ENCODE measurements at regions not wholly inside any gene's neighbourhood (a gene's known extent, or its start where the extent isn't known, plus 50 kb on each side); places are given as distances from the start of the nearest gene placed in this dataset.

GRCh38 chr16:6961704-6962103, 370.9 kb upstream of the RBFOX1 start:
- Mint-ChIP-seq H3K4me1 (no peaks in the 10 kb centered on the region), H3K27ac (no peak overlapping the region), H3K4me3 (no peak overlapping the region), H3K27me3 (no peaks in the 10 kb centered on the region), H3K9me3 (peaks cover 0 to 33% of the 10 kb centered on the region in 2 donors)
- ATAC-seq (no peak), DNase-seq (no peak)

- Mint-ChIP-seq H3K27ac (no peak overlapping the region), H3K9me3 (peaks cover 0 to 12% of the 10 kb centered on the region in 2 donors)
- no peak for ATAC-seq
Measured at GRCh38 chr16:6958184-6958583, 374.5 kb upstream of the RBFOX1 start.

GRCh38 chr16:6957681-6958080, 375.0 kb upstream of the RBFOX1 start:
- H3K27ac Mint-ChIP-seq, result no peak overlapping the region
- H3K27me3 Mint-ChIP-seq, result no peaks in the 10 kb centered on the region
- H3K4me1 Mint-ChIP-seq, result no peaks in the 10 kb centered on the region
- H3K4me3 Mint-ChIP-seq, result no peak overlapping the region
- H3K9me3 Mint-ChIP-seq, result peaks cover 0 to 12% of the 10 kb centered on the region in 2 donors
- no peak for DNase-seq
- no peak for ATAC-seq

More at GRCh38 chr16:6958184-6958583, 374.5 kb upstream of the RBFOX1 start:
- no peak for DNase-seq
- Mint-ChIP-seq H3K4me3 (no peak overlapping the region), H3K27me3 (no peaks in the 10 kb centered on the region), H3K4me1 (no peaks in the 10 kb centered on the region)

GRCh38 chr16:6956511-6956910, 376.1 kb upstream of the RBFOX1 start:
- DNase-seq (no peak), ATAC-seq (no peak)
- no peak overlapping the region for H3K4me3 Mint-ChIP-seq
- no peaks in the 10 kb centered on the region for H3K27me3 Mint-ChIP-seq
- H3K4me1 Mint-ChIP-seq, result no peaks in the 10 kb centered on the region
- H3K9me3 Mint-ChIP-seq, result peaks cover 0 to 12% of the 10 kb centered on the region in 2 donors
- H3K27ac Mint-ChIP-seq, result no peak overlapping the region

GRCh38 chr16:6955303-6955702, 377.3 kb upstream of the RBFOX1 start:
- DNase-seq (no peak), ATAC-seq (no peak)
- no peak overlapping the region for H3K4me3 Mint-ChIP-seq
- no peak overlapping the region for H3K27ac Mint-ChIP-seq
- no peaks in the 10 kb centered on the region for H3K27me3 Mint-ChIP-seq
- H3K9me3 Mint-ChIP-seq, result peaks cover 2 to 4% of the 10 kb centered on the region in 2 donors
- no peaks in the 10 kb centered on the region for H3K4me1 Mint-ChIP-seq

GRCh38 chr16:6949240-6949639, 383.4 kb upstream of the RBFOX1 start:
- ATAC-seq, result no peak
- Mint-ChIP-seq H3K27ac (no peak overlapping the region), H3K27me3 (no peaks in the 10 kb centered on the region), H3K4me3 (no peak overlapping the region), H3K4me1 (no peaks in the 10 kb centered on the region), H3K9me3 (peaks cover 9 to 22% of the 10 kb centered on the region in 2 donors)
- DNase-seq, result no peak

- no peaks in the 10 kb centered on the region for H3K4me1 Mint-ChIP-seq
- H3K9me3 Mint-ChIP-seq, result peaks cover 9 to 22% of the 10 kb centered on the region in 2 donors
- no peak for ATAC-seq
- no peak overlapping the region for H3K4me3 Mint-ChIP-seq
- no peak overlapping the region for H3K27ac Mint-ChIP-seq
- DNase-seq, result no peak
- no peaks in the 10 kb centered on the region for H3K27me3 Mint-ChIP-seq
Measured at GRCh38 chr16:6947291-6947690, 385.4 kb upstream of the RBFOX1 start.

- no peak for DNase-seq
- ATAC-seq, result no peak
- H3K27me3 Mint-ChIP-seq, result no peaks in the 10 kb centered on the region
- H3K4me1 Mint-ChIP-seq, result no peaks in the 10 kb centered on the region
- no peak overlapping the region for H3K4me3 Mint-ChIP-seq
- peaks cover 9 to 22% of the 10 kb centered on the region in 2 donors for H3K9me3 Mint-ChIP-seq
- H3K27ac Mint-ChIP-seq, result no peak overlapping the region
Measured at GRCh38 chr16:6946802-6947201, 385.8 kb upstream of the RBFOX1 start.

GRCh38 chr16:6946106-6946505, 386.5 kb upstream of the RBFOX1 start:
- Mint-ChIP-seq H3K27ac (no peak overlapping the region), H3K27me3 (no peaks in the 10 kb centered on the region), H3K4me1 (no peaks in the 10 kb centered on the region), H3K9me3 (peaks cover 15 to 27% of the 10 kb centered on the region in 2 donors), H3K4me3 (no peak overlapping the region)
- ATAC-seq (no peak), DNase-seq (no peak)

GRCh38 chr16:6940968-6941367, 391.7 kb upstream of the RBFOX1 start:
- Mint-ChIP-seq H3K27ac (no peak overlapping the region), H3K9me3 (peaks cover 17 to 24% of the 10 kb centered on the region in 2 donors), H3K27me3 (no peaks in the 10 kb centered on the region), H3K4me3 (no peak overlapping the region), H3K4me1 (no peaks in the 10 kb centered on the region)
- DNase-seq (no peak), ATAC-seq (no peak)

GRCh38 chr16:6937641-6938040, 395.0 kb upstream of the RBFOX1 start:
- Mint-ChIP-seq H3K4me3 (no peak overlapping the region), H3K4me1 (no peaks in the 10 kb centered on the region), H3K9me3 (peaks cover 13 to 16% of the 10 kb centered on the region in 2 donors), H3K27ac (no peak overlapping the region), H3K27me3 (no peaks in the 10 kb centered on the region)
- DNase-seq, result no peak
- ATAC-seq, result no peak

GRCh38 chr16:6932871-6933385, 399.7 kb upstream of the RBFOX1 start:
- no peak for ATAC-seq
- Mint-ChIP-seq H3K27ac (no peak overlapping the region), H3K4me3 (no peak overlapping the region), H3K4me1 (no peaks in the 10 kb centered on the region), H3K9me3 (peaks cover 6 to 21% of the 10 kb centered on the region in 2 donors), H3K27me3 (no peaks in the 10 kb centered on the region)
- no peak for DNase-seq

GRCh38 chr16:6929868-6930267, 402.8 kb upstream of the RBFOX1 start:
- no peak overlapping the region for H3K4me3 Mint-ChIP-seq
- H3K9me3 Mint-ChIP-seq, result peaks cover 0 to 17% of the 10 kb centered on the region in 2 donors
- H3K27ac Mint-ChIP-seq, result no peak overlapping the region
- no peak for ATAC-seq
- DNase-seq, result no peak
- H3K27me3 Mint-ChIP-seq, result no peaks in the 10 kb centered on the region
- H3K4me1 Mint-ChIP-seq, result no peaks in the 10 kb centered on the region

- DNase-seq (no peak), ATAC-seq (no peak)
- H3K27me3 Mint-ChIP-seq, result no peaks in the 10 kb centered on the region
- H3K9me3 Mint-ChIP-seq, result peaks cover under 1 to 34% of the 10 kb centered on the region in 2 donors
- H3K4me3 Mint-ChIP-seq, result no peak overlapping the region
- no peaks in the 10 kb centered on the region for H3K4me1 Mint-ChIP-seq
- H3K27ac Mint-ChIP-seq, result no peak overlapping the region
Measured at GRCh38 chr16:6926762-6927161, 405.9 kb upstream of the RBFOX1 start.

- Mint-ChIP-seq H3K27ac (no peak overlapping the region), H3K4me1 (no peaks in the 10 kb centered on the region), H3K27me3 (no peaks in the 10 kb centered on the region), H3K4me3 (no peak overlapping the region), H3K9me3 (peaks cover 4 to 38% of the 10 kb centered on the region in 2 donors)
- DNase-seq (no peak), ATAC-seq (no peak)
Measured at GRCh38 chr16:6926341-6926740, 406.3 kb upstream of the RBFOX1 start.

GRCh38 chr16:6918646-6919045, 414.0 kb upstream of the RBFOX1 start:
- DNase-seq, result no peak
- Mint-ChIP-seq H3K4me1 (no peaks in the 10 kb centered on the region), H3K27ac (no peak overlapping the region)

GRCh38 chr16:6916946-6917345, 415.7 kb upstream of the RBFOX1 start:
- Mint-ChIP-seq H3K4me3 (no peak overlapping the region), H3K27me3 (no peaks in the 10 kb centered on the region), H3K9me3 (peaks cover 4 to 11% of the 10 kb centered on the region in 2 donors), H3K27ac (no peak overlapping the region), H3K4me1 (no peaks in the 10 kb centered on the region)
- no peak for DNase-seq
- ATAC-seq, result no peak

More at GRCh38 chr16:6918646-6919045, 414.0 kb upstream of the RBFOX1 start:
- no peak for ATAC-seq
- Mint-ChIP-seq H3K27me3 (no peaks in the 10 kb centered on the region), H3K4me3 (no peak overlapping the region), H3K9me3 (peaks cover 4 to 26% of the 10 kb centered on the region in 2 donors)
